Nucleus accumbens (tissue), 56 donors: ENCODE measurements at regions not wholly inside any gene's neighbourhood (a gene's known extent, or its start where the extent isn't known, plus 50 kb on each side); places are given as distances from the start of the nearest gene placed in this dataset.
A peak's percentile ranks its signal among the peaks of the same experiment; 100 is the strongest.
"Not testable (repeated sequence)": the region's sequence is repeated elsewhere in the genome, so short reads cannot be mapped to it uniquely, and the experiment has no call there.

ENCODE experiments used
- DNase-seq, 56 donors: peaks; one replicate each; lab custom pipeline; 2025; lab: John Stamatoyannopoulos, UW

- DNase-seq, result no peak
These were observed 86.7 kb upstream of the ATP8B1 start for GRCh38 chr18:57889841-57890240.

- no peak for DNase-seq
These were observed 84.6 kb upstream of the ATP8B1 start for GRCh38 chr18:57887543-57888383.

GRCh38 chr18:57885931-57886330 is 82.8 kb upstream of the ATP8B1 start:
- no peak for DNase-seq

GRCh38 chr18:57882465-57882864 is 79.3 kb upstream of the ATP8B1 start:
- no peak for DNase-seq

GRCh38 chr18:57881818-57882413 is 78.8 kb upstream of the ATP8B1 start:
- DNase-seq, result peak in 51 of 56 donors; percentile 3 to 77 (median 41)

GRCh38 chr18:57879924-57880323 is 76.8 kb upstream of the ATP8B1 start:
- not testable (repeated sequence) for DNase-seq

GRCh38 chr18:57869221-57869620 is 66.1 kb upstream of the ATP8B1 start:
- DNase-seq, result no peak

- no peak for DNase-seq
These were observed 63.2 kb upstream of the ATP8B1 start for GRCh38 chr18:57866355-57866754.

- no peak for DNase-seq
These were observed 61.6 kb upstream of the ATP8B1 start for GRCh38 chr18:57864615-57865121.

GRCh38 chr18:57863706-57864105 is 60.6 kb upstream of the ATP8B1 start:
- DNase-seq, result no peak

GRCh38 chr18:57859314-57859713 is 56.2 kb upstream of the ATP8B1 start:
- no peak for DNase-seq

- DNase-seq, result no peak
These were observed 53.6 kb upstream of the ATP8B1 start for GRCh38 chr18:57856557-57857280.

- no peak for DNase-seq
These were observed 53.0 kb upstream of the ATP8B1 start for GRCh38 chr18:57856128-57856527.

- DNase-seq, result no peak
These were observed 52.4 kb upstream of the ATP8B1 start for GRCh38 chr18:57855551-57855950.

GRCh38 chr18:57854726-57855125 is 51.6 kb upstream of the ATP8B1 start:
- no peak for DNase-seq

GRCh38 chr18:57853864-57854263 is 50.7 kb upstream of the ATP8B1 start:
- no peak for DNase-seq

- DNase-seq, result no peak
These were observed 50.0 kb upstream of the ATP8B1 start for GRCh38 chr18:57853133-57853532.
